Astrocyte (in vitro differentiated cells and primary cell): ENCODE measurements at regions not wholly inside any gene's neighbourhood (a gene's known extent, or its start where the extent isn't known, plus 50 kb on each side); places are given as distances from the start of the nearest gene placed in this dataset.

Experiments
- DNase-seq: peaks from one replicate; pipeline ENCODE4 v3.0.0-alpha.2; 2010; ENCODE audit warnings: low read depth
- FAIRE-seq: peaks from 2 replicates; lab custom pipeline; 2011; peaks lifted over from hg19 to GRCh38; lab: Jason Lieb, UNC
- H2AFZ ChIP-seq: 2 replicates; pipeline ENCODE4 v1.6.0; 2012; ENCODE audit warnings: low read depth, low read length, inconsistent platforms
- H3K27ac ChIP-seq: 2 replicates; pipeline ENCODE4 v1.5.1; 2011; ENCODE audit warnings: low read depth, low read length, inconsistent platforms
- H3K27me3 ChIP-seq: 2 replicates; pipeline ENCODE4 v1.6.0; 2011; ENCODE audit warnings: low read length, inconsistent platforms; ENCODE audit not compliant: insufficient read depth
- H3K36me3 ChIP-seq: 2 replicates; pipeline ENCODE4 v1.5.1; 2011; ENCODE audit warnings: low read length, inconsistent platforms; ENCODE audit not compliant: insufficient read depth
- H3K4me1 ChIP-seq: 2 replicates; pipeline ENCODE4 v1.5.1; 2011; ENCODE audit warnings: low read length, inconsistent platforms; ENCODE audit not compliant: insufficient read depth
- H3K4me2 ChIP-seq: 2 replicates; pipeline ENCODE4 v1.6.0; 2012; ENCODE audit warnings: low read length, inconsistent platforms
- H3K4me3 ChIP-seq: 2 replicates; pipeline ENCODE4 v1.5.1; 2011; ENCODE audit warnings: low read depth, mild to moderate bottlenecking, low read length, inconsistent platforms; ENCODE audit not compliant: insufficient read depth
- H3K79me2 ChIP-seq: 2 replicates; pipeline ENCODE4 v1.6.0; 2012; ENCODE audit warnings: mild to moderate bottlenecking, low read length, inconsistent platforms; ENCODE audit not compliant: insufficient read depth
- H3K9ac ChIP-seq: 2 replicates; pipeline ENCODE4 v1.6.0; 2012; ENCODE audit warnings: mild to moderate bottlenecking, low read length, inconsistent platforms
- H3K9me3 ChIP-seq: 2 replicates; pipeline ENCODE4 v1.5.1; 2012; ENCODE audit warnings: low read depth, mild to moderate bottlenecking, low read length, inconsistent platforms; ENCODE audit not compliant: insufficient read depth
- H4K20me1 ChIP-seq: 2 replicates; pipeline ENCODE4 v1.6.0; 2012; ENCODE audit warnings: low read length, inconsistent platforms; ENCODE audit not compliant: insufficient read depth
- H3K27ac Mint-ChIP-seq: one replicate; pipeline ENCODE4 v1.8.0; 2021; ENCODE audit warnings: mild to moderate bottlenecking, mixed read lengths; ENCODE audit not compliant: unreplicated experiment
- H3K27me3 Mint-ChIP-seq: one replicate; pipeline ENCODE4 v1.8.0; 2021; ENCODE audit warnings: low read depth, mixed read lengths; ENCODE audit not compliant: unreplicated experiment
- H3K36me3 Mint-ChIP-seq: one replicate; pipeline ENCODE4 v1.8.0; 2021; ENCODE audit warnings: low read depth, mixed read lengths; ENCODE audit not compliant: unreplicated experiment
- H3K4me1 Mint-ChIP-seq: one replicate; pipeline ENCODE4 v1.8.0; 2021; ENCODE audit warnings: low read depth, mixed read lengths; ENCODE audit not compliant: unreplicated experiment
- H3K4me3 Mint-ChIP-seq: one replicate; pipeline ENCODE4 v1.8.0; 2021; ENCODE audit warnings: mild to moderate bottlenecking, moderate library complexity, mixed read lengths; ENCODE audit not compliant: unreplicated experiment
- H3K9me3 Mint-ChIP-seq: one replicate; pipeline ENCODE4 v1.8.0; 2021; ENCODE audit warnings: mild to moderate bottlenecking, mixed read lengths; ENCODE audit not compliant: unreplicated experiment
- EZH2 ChIP-seq: IDR thresholded peaks from 2 replicates; pipeline ENCODE4 v1.6.1; 2012; ENCODE audit warnings: mild to moderate bottlenecking, low read length, inconsistent platforms; ENCODE audit not compliant: insufficient read depth
- TF ChIP-seq, protein P1 (sequence below): IDR thresholded peaks from 2 replicates; pipeline ENCODE4 v1.5.1; 2011; ENCODE audit warnings: low read depth, mild to moderate bottlenecking, inconsistent platforms, low read length, moderate library complexity; ENCODE audit not compliant: insufficient read depth

DNA sequence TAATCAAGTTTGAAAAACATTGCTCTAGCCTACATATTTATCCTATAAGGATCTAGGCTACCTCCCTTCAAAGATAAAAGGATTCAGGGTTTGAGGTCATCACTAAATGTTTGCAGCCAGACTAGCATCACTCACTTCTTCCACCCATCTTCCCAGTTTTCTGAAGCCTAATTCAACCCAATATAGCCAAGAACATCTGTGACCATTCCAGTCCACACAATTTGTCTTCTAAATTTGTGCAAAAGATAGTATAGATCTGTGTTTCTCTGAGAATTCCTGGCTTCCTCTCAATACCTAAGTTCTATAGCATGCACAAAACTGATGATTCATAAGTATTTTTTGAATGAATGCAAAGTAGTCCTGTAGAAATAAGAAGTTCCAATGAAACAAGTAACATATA, 103.0 kb upstream of the CDK1 start:
- Histone ChIP-seq H3K36me3 (no peaks in the 10 kb centered on the region), H3K4me2 (no peak overlapping the region), H2AFZ (no peak overlapping the region), H3K9ac (no peak overlapping the region), H3K27ac (no peak overlapping the region), H4K20me1 (no peaks in the 10 kb centered on the region), H3K9me3 (peaks cover 5% of the 10 kb centered on the region), H3K79me2 (no peaks in the 10 kb centered on the region), H3K4me3 (no peak overlapping the region), H3K27me3 (no peaks in the 10 kb centered on the region), H3K4me1 (peaks cover 3% of the 10 kb centered on the region)
- DNase-seq = no peak
- Mint-ChIP-seq H3K4me3 (no peak overlapping the region), H3K4me1 (peaks cover 5% of the 10 kb centered on the region), H3K9me3 (peaks cover 7% of the 10 kb centered on the region), H3K27ac (no peak overlapping the region), H3K27me3 (no peaks in the 10 kb centered on the region), H3K36me3 (peaks cover 1% of the 10 kb centered on the region)
- no peak for TF ChIP-seq EZH2
- FAIRE-seq = no peak

GRCh38 chr10:60669501-60669900, 108.8 kb upstream of the CDK1 start:
- Mint-ChIP-seq H3K4me1 (no peaks in the 10 kb centered on the region), H3K27ac (no peak overlapping the region), H3K4me3 (no peak overlapping the region), H3K9me3 (peaks cover 7% of the 10 kb centered on the region), H3K27me3 (no peaks in the 10 kb centered on the region), H3K36me3 (peaks cover 4% of the 10 kb centered on the region)
- Histone ChIP-seq H3K79me2 (no peaks in the 10 kb centered on the region), H3K9ac (no peak overlapping the region), H3K4me3 (no peak overlapping the region), H3K4me2 (no peak overlapping the region), H3K36me3 (no peaks in the 10 kb centered on the region), H3K27ac (no peak overlapping the region), H3K9me3 (peaks cover 5% of the 10 kb centered on the region), H3K27me3 (no peaks in the 10 kb centered on the region), H3K4me1 (no peaks in the 10 kb centered on the region), H4K20me1 (no peaks in the 10 kb centered on the region), H2AFZ (no peak overlapping the region)
- TF ChIP-seq, protein P1, sequence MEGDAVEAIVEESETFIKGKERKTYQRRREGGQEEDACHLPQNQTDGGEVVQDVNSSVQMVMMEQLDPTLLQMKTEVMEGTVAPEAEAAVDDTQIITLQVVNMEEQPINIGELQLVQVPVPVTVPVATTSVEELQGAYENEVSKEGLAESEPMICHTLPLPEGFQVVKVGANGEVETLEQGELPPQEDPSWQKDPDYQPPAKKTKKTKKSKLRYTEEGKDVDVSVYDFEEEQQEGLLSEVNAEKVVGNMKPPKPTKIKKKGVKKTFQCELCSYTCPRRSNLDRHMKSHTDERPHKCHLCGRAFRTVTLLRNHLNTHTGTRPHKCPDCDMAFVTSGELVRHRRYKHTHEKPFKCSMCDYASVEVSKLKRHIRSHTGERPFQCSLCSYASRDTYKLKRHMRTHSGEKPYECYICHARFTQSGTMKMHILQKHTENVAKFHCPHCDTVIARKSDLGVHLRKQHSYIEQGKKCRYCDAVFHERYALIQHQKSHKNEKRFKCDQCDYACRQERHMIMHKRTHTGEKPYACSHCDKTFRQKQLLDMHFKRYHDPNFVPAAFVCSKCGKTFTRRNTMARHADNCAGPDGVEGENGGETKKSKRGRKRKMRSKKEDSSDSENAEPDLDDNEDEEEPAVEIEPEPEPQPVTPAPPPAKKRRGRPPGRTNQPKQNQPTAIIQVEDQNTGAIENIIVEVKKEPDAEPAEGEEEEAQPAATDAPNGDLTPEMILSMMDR = no peak
- TF ChIP-seq EZH2 = no peak
- no peak for DNase-seq
- no peak for FAIRE-seq

- H3K36me3 Mint-ChIP-seq = peaks cover 4% of the 10 kb centered on the region
- no peak overlapping the region for H3K9ac ChIP-seq
- peaks cover 28% of the 10 kb centered on the region for H3K4me1 Mint-ChIP-seq
- H3K27ac Mint-ChIP-seq = no peak overlapping the region
- H3K79me2 ChIP-seq = no peaks in the 10 kb centered on the region
- TF ChIP-seq EZH2 = no peak
- TF ChIP-seq, protein P1 = no peak
- H3K27ac ChIP-seq = no peak overlapping the region
- no peaks in the 10 kb centered on the region for H3K9me3 ChIP-seq
- no peaks in the 10 kb centered on the region for H3K36me3 ChIP-seq
- H2AFZ ChIP-seq = no peak overlapping the region
- DNase-seq (no peak), FAIRE-seq (no peak)
- peaks cover 3% of the 10 kb centered on the region for H3K9me3 Mint-ChIP-seq
- no peaks in the 10 kb centered on the region for H4K20me1 ChIP-seq
- no peaks in the 10 kb centered on the region for H3K27me3 ChIP-seq
- no peak overlapping the region for H3K4me3 Mint-ChIP-seq
- peaks cover 18% of the 10 kb centered on the region for H3K4me1 ChIP-seq
- H3K4me2 ChIP-seq = no peak overlapping the region
- H3K27me3 Mint-ChIP-seq = no peaks in the 10 kb centered on the region
- H3K4me3 ChIP-seq = no peak overlapping the region
Measured at GRCh38 chr10:60666221-60666620, 112.1 kb upstream of the CDK1 start.
